HUES6 (cell line): ENCODE measurements at regions not wholly inside any gene's neighbourhood (a gene's known extent, or its start where the extent isn't known, plus 50 kb on each side); places are given as distances from the start of the nearest gene placed in this dataset.

ENCODE experiments used
- H3K27ac ChIP-seq: 2 replicates; pipeline ENCODE4 v1.7.0; 2013; ENCODE audit warnings: low read depth, mild to moderate bottlenecking, low read length, inconsistent platforms
- H3K27me3 ChIP-seq: 2 replicates; pipeline ENCODE4 v1.6.1; 2013; ENCODE audit warnings: low read length; ENCODE audit not compliant: control insufficient read depth, insufficient read depth
- H3K36me3 ChIP-seq: 2 replicates; pipeline ENCODE4 v1.6.1; 2013; ENCODE audit warnings: low read length; ENCODE audit not compliant: control insufficient read depth, insufficient read depth
- H3K4me1 ChIP-seq: 2 replicates; pipeline ENCODE4 v1.6.1; 2013; ENCODE audit warnings: low read length; ENCODE audit not compliant: control insufficient read depth, insufficient read depth
- H3K4me3 ChIP-seq: 2 replicates; pipeline ENCODE4 v1.5.1; 2013; ENCODE audit warnings: low read depth, low read length
- H3K9ac ChIP-seq: one replicate; pipeline ENCODE4 v1.6.1; 2013; ENCODE audit warnings: mild to moderate bottlenecking, low read length
- H3K9me3 ChIP-seq: 2 replicates; pipeline ENCODE4 v1.6.1; 2013; ENCODE audit warnings: low read depth, low read length; ENCODE audit not compliant: control insufficient read depth, insufficient read depth

GRCh38 chr16:65838001-65838400 lies 528.5 kb upstream of the CDH5 start:
- no peak overlapping the region for H3K27ac ChIP-seq
- no peaks in the 10 kb centered on the region for H3K27me3 ChIP-seq
- no peaks in the 10 kb centered on the region for H3K36me3 ChIP-seq
- no peaks in the 10 kb centered on the region for H3K4me1 ChIP-seq
- peaks cover under 1% of the 10 kb centered on the region; the same call in 1 of the 2 replicates for H3K9me3 ChIP-seq
- H3K4me3 ChIP-seq = no peak overlapping the region
- no peak overlapping the region for H3K9ac ChIP-seq

GRCh38 chr16:65837464-65837863 lies 529.0 kb upstream of the CDH5 start:
- Histone ChIP-seq H3K9me3 (no peaks in the 10 kb centered on the region), H3K36me3 (no peaks in the 10 kb centered on the region), H3K27me3 (no peaks in the 10 kb centered on the region), H3K9ac (no peak overlapping the region), H3K4me1 (no peaks in the 10 kb centered on the region), H3K4me3 (no peak overlapping the region), H3K27ac (no peak overlapping the region)

GRCh38 chr16:65834688-65835087 lies 531.8 kb upstream of the CDH5 start:
- H3K27ac ChIP-seq = no peak overlapping the region
- no peak overlapping the region for H3K4me3 ChIP-seq
- peaks cover 3% of the 10 kb centered on the region; the same call in 1 of the 2 replicates for H3K4me1 ChIP-seq
- H3K9me3 ChIP-seq = no peaks in the 10 kb centered on the region
- no peak overlapping the region for H3K9ac ChIP-seq
- H3K27me3 ChIP-seq = no peaks in the 10 kb centered on the region
- H3K36me3 ChIP-seq = no peaks in the 10 kb centered on the region

DNA sequence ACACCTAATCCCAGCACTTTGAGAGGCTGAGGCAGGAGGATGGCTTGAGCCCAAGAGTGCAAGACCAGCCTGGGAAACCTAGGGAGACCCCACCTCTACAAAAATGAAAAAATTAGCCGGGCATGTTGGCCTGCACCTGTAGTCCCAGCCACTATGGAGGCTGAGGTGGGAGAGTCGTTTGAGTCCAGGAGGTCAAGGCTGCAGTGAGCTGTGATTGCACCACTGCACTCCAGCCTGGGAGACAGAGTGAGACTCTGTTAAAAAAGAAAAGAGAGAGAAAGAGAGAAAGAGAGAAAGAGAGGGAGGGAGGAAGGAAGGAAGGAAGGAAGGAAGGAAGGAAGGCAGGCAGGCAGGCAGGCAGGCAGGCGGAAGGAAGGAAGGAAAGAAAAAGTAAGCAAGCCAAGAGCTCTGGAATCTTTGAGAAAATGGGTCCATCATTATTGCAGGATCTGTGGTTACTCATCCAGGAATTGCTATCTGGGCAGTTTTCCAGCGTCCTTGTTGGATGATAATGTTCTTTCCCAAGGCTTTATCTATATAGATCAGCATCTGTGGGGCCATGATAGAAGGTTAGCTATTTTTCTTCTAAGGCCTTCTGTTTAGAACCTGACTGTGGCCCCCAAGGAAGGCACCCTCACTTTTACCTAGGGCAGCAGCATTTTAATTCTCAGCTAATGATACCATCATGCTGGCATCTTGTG lies 533.2 kb upstream of the CDH5 start:
- Histone ChIP-seq H3K4me1 (peaks cover 3% of the 10 kb centered on the region; the same call in 1 of the 2 replicates), H3K4me3 (no peak overlapping the region), H3K27ac (no peak overlapping the region), H3K36me3 (no peaks in the 10 kb centered on the region), H3K27me3 (no peaks in the 10 kb centered on the region), H3K9me3 (no peaks in the 10 kb centered on the region), H3K9ac (no peak overlapping the region)

GRCh38 chr16:65832679-65833078 lies 533.8 kb upstream of the CDH5 start:
- Histone ChIP-seq H3K36me3 (no peaks in the 10 kb centered on the region), H3K9ac (no peak overlapping the region), H3K9me3 (no peaks in the 10 kb centered on the region), H3K27me3 (no peaks in the 10 kb centered on the region), H3K4me1 (peaks cover 3% of the 10 kb centered on the region; the same call in 1 of the 2 replicates), H3K27ac (no peak overlapping the region), H3K4me3 (no peak overlapping the region)

- no peaks in the 10 kb centered on the region for H3K9me3 ChIP-seq
- H3K27ac ChIP-seq = no peak overlapping the region
- H3K4me3 ChIP-seq = no peak overlapping the region
- H3K36me3 ChIP-seq = no peaks in the 10 kb centered on the region
- peaks cover 3% of the 10 kb centered on the region; the same call in 1 of the 2 replicates for H3K4me1 ChIP-seq
- H3K27me3 ChIP-seq = no peaks in the 10 kb centered on the region
- H3K9ac ChIP-seq = no peak overlapping the region
Measured at GRCh38 chr16:65831903-65832666, 534.4 kb upstream of the CDH5 start.

DNA sequence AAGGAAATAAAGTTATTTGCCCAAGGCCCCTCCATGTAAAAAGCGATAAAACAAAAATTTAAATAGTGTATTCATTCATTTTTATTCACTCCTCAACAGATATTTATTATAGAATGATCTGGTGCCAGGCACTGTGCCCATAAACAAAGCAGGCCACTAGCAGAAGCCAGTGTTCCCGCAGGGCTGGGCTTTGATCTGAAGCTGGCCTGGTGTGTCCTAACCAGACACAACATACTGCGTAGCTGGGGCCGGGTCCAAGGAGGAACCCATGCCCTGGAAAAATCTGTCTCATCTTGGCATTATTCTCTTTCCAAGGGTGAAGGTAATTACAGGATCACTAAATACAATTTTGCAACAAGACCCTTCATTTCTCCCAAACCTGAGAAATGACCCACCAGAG lies 537.4 kb upstream of the CDH5 start:
- Histone ChIP-seq H3K27ac (no peak overlapping the region), H3K36me3 (no peaks in the 10 kb centered on the region), H3K4me1 (peaks cover 3% of the 10 kb centered on the region; the same call in 1 of the 2 replicates), H3K27me3 (no peaks in the 10 kb centered on the region), H3K9ac (no peak overlapping the region), H3K9me3 (no peaks in the 10 kb centered on the region), H3K4me3 (no peak overlapping the region)

- Histone ChIP-seq H3K27me3 (no peaks in the 10 kb centered on the region), H3K9me3 (no peaks in the 10 kb centered on the region), H3K27ac (no peak overlapping the region), H3K4me1 (peaks cover 3% of the 10 kb centered on the region; the same call in 1 of the 2 replicates), H3K36me3 (no peaks in the 10 kb centered on the region), H3K4me3 (no peak overlapping the region), H3K9ac (no peak overlapping the region)
Measured at GRCh38 chr16:65828296-65828695, 538.2 kb upstream of the CDH5 start.

DNA sequence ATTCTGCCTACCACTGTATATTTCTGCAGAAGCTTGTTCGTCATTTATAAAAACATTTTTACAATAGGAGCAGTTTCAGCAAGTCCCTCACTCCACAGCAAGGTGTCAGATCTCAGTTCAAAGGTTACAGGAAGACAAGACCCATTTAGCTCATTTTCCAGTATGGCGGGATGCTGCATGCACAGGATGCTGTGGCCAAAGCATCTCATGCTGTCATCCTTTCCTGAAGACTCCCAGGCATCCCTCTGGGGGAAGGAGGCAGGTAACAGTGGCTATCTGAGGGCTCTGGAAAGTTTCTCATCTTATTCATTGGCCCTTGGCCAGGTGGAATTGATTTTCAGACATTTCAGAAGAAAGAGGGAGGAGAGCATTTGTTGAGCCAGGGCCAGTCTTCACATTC lies 539.3 kb upstream of the CDH5 start:
- Histone ChIP-seq H3K9ac (no peak overlapping the region), H3K36me3 (no peaks in the 10 kb centered on the region), H3K27ac (no peak overlapping the region), H3K4me1 (peaks cover 2% of the 10 kb centered on the region; the same call in 1 of the 2 replicates), H3K4me3 (no peak overlapping the region), H3K27me3 (no peaks in the 10 kb centered on the region), H3K9me3 (peaks cover under 1% of the 10 kb centered on the region)

DNA sequence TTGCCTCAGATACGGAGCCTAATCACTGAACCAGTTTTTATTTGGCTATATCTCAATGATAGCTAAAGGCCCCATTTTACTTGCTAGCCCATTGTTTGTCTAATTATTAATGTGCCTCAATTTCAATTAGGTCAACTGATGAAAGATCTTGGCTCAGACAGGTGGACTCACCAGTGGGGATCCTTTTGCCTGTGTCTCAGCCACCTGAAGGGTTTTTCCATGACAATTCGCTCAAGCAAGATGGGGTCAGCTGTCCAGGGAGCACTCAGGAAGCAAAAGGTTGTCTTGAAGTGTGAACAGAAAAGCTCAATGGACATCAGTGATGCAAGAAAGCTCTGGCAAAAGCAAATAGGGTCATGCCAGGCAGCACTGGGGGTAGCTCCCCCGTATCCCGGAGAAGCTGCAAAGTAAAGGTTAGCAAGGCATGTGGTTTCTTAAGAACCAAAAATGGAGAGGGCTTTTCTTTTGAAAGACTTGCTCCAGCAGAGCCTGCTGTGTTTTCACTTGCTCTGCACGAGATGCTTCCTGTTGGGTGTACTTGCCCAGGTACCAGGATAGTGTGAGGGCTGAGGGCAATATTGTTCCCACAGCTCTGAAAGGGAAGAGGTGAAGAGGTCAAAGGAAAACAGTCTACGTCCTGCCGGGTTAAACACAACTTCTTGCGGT lies 541.2 kb upstream of the CDH5 start:
- H3K27me3 ChIP-seq = no peaks in the 10 kb centered on the region
- no peaks in the 10 kb centered on the region for H3K4me1 ChIP-seq

GRCh38 chr16:65822148-65822547 lies 544.3 kb upstream of the CDH5 start:
- no peak overlapping the region for H3K27ac ChIP-seq
- no peak overlapping the region for H3K9ac ChIP-seq
- no peaks in the 10 kb centered on the region for H3K36me3 ChIP-seq
- H3K9me3 ChIP-seq = peaks cover 9% of the 10 kb centered on the region
- peaks cover 7% of the 10 kb centered on the region for H3K4me1 ChIP-seq
- H3K4me3 ChIP-seq = no peak overlapping the region
- no peaks in the 10 kb centered on the region for H3K27me3 ChIP-seq

More for the DNA sequence above, 541.2 kb upstream of the CDH5 start:
- Histone ChIP-seq H3K27ac (no peak overlapping the region), H3K36me3 (no peaks in the 10 kb centered on the region), H3K9me3 (peaks cover 9% of the 10 kb centered on the region), H3K9ac (no peak overlapping the region), H3K4me3 (no peak overlapping the region)
